Epithelial cell of esophagus (primary cell): ENCODE measurements at regions not wholly inside any gene's neighbourhood (a gene's known extent, or its start where the extent isn't known, plus 50 kb on each side); places are given as distances from the start of the nearest gene placed in this dataset.

Experiments used
- DNase-seq: peaks from one replicate; pipeline ENCODE4 v3.0.0; 2010; ENCODE audit warnings: low read depth
- H3K4me3 ChIP-seq: 2 replicates; pipeline ENCODE4 v1.5.1; 2011; ENCODE audit warnings: mild to moderate bottlenecking, low read length, control low read depth
- CTCF ChIP-seq: IDR thresholded peaks from 2 replicates; pipeline ENCODE4 v1.5.1; 2011; ENCODE audit warnings: low read depth, mild to moderate bottlenecking, low read length, control low read depth, inconsistent platforms; ENCODE audit not compliant: insufficient read depth; ENCODE audit errors: missing control alignments

- no peak for TF ChIP-seq CTCF
- no peak overlapping the region for H3K4me3 ChIP-seq
- no peak for DNase-seq
These were observed 97.3 kb upstream of the ZNF469 start for GRCh38 chr16:88285514-88285822.

- TF ChIP-seq CTCF: no peak
- DNase-seq: no peak
- H3K4me3 ChIP-seq: no peak overlapping the region
These were observed 96.3 kb upstream of the ZNF469 start for GRCh38 chr16:88286301-88286923.

- no peak for DNase-seq
- peak; percentile 43 for TF ChIP-seq CTCF
- no peak overlapping the region for H3K4me3 ChIP-seq
These were observed 95.5 kb upstream of the ZNF469 start for GRCh38 chr16:88287219-88287618.

- DNase-seq: no peak
- H3K4me3 ChIP-seq: no peak overlapping the region
- no peak for TF ChIP-seq CTCF
These were observed 94.5 kb upstream of the ZNF469 start for GRCh38 chr16:88288303-88288702.

- TF ChIP-seq CTCF: no peak
- DNase-seq: no peak
- H3K4me3 ChIP-seq: no peak overlapping the region
These were observed 93.8 kb upstream of the ZNF469 start for GRCh38 chr16:88289001-88289400.

GRCh38 chr16:88289561-88289960 lies 93.2 kb upstream of the ZNF469 start:
- no peak for TF ChIP-seq CTCF
- DNase-seq: no peak
- no peak overlapping the region for H3K4me3 ChIP-seq

GRCh38 chr16:88289968-88290401 lies 92.8 kb upstream of the ZNF469 start:
- no peak overlapping the region for H3K4me3 ChIP-seq
- no peak for TF ChIP-seq CTCF
- DNase-seq: no peak
